Right lobe of liver (tissue), 6 donors: ENCODE measurements at regions not wholly inside any gene's neighbourhood (a gene's known extent, or its start where the extent isn't known, plus 50 kb on each side); places are given as distances from the start of the nearest gene placed in this dataset.

Experiments used
- ATAC-seq, 4 donors: fragments of 200-7000 bp; cut with Tn5 transposase; one replicate each; pipeline ENCODE4 v1.9.1; 2020; ENCODE audit warnings: mild to moderate bottlenecking in 4 of 4, moderate library complexity in 4 of 4
- DNase-seq, 3 donors: peaks; one replicate each; pipeline ENCODE4 v3.0.0-alpha.2; 2020
- H3K27ac ChIP-seq, 3 donors: fragments of 200-600 bp; one replicate each; pipeline ENCODE4 v1.8.0; 2022
- H3K27me3 ChIP-seq, 2 donors: fragments of 200-600 bp; one replicate each; pipeline ENCODE4 v1.8.0; 2022
- H3K36me3 ChIP-seq, 4 donors: fragments of 200-600 bp; sonication (generic) in 1 of 4; one replicate each; pipeline versions ENCODE4 v1.5.1 to v1.8.0; 2017 to 2022; ENCODE audit warnings: control low read depth in 1 of 4
- H3K4me1 ChIP-seq, 4 donors: fragments of 200-600 bp; sonication (generic) in 1 of 4; one replicate each; pipeline versions ENCODE4 v1.5.1 to v1.8.0; 2017 to 2022; ENCODE audit warnings: control low read depth in 1 of 4
- H3K4me3 ChIP-seq, 3 donors: fragments of 200-600 bp; one replicate each; pipeline ENCODE4 v1.8.0; 2022
- H3K9me3 ChIP-seq, 4 donors: fragments of 200-600 bp; sonication (generic) in 1 of 4; one replicate each; pipeline versions ENCODE4 v1.5.1 to v1.8.0; 2017 to 2022; ENCODE audit warnings: control low read depth in 1 of 4
- CTCF ChIP-seq, 4 donors: fragments of 200-600 bp in 3 of 4; fragments of 450-650 bp in 1 of 4; IDR thresholded peaks; one replicate each; pipeline versions ENCODE4 v1.5.1 to v1.8.0; 2016 to 2022; ENCODE audit warnings: antibody characterized with exemption in 4 of 4, mild to moderate bottlenecking in 2 of 4
- POLR2A ChIP-seq: fragments of 450-650 bp; IDR thresholded peaks from one replicate; pipeline ENCODE4 v1.6.1; 2017; ENCODE audit warnings: antibody characterized with exemption, mild to moderate bottlenecking
- WGBS: methylation state at CpG from one replicate; pipeline ENCODE4 v1.1.6; 2018; ENCODE audit warnings: low coverage, low lambda C conversion rate; ENCODE audit not compliant: insufficient coverage; ENCODE audit errors: missing lambda C conversion rate; 5-methylcytosine and 5-hydroxymethylcytosine counted together
- intact Hi-C, 2 donors: fragments of 100-400 bp; cut with DNase I; formaldehyde crosslinking; loops; one replicate each; pipeline versions ENCODE4 v1.11.2 to v1.14.1; 2022
- donor health status: DM: no; HTN: yes; CAD: no.
- donor health status: DM: no; HTN: no; CAD: no.
- donor health status: DM: no; HTN: no; CAD: no.
- donor health status: DM: no; HTN: yes; CAD: no.
- donor health status: DM: no; HTN: yes; CAD: no.

- no CpG with 5 or more reads among the region's 3 CpGs for WGBS
- Histone ChIP-seq H3K36me3 (no peaks in the 10 kb centered on the region), H3K27ac (no peak overlapping the region), H3K4me1 (no peaks in the 10 kb centered on the region), H3K9me3 (no peaks in the 10 kb centered on the region), H3K4me3 (no peak overlapping the region), H3K27me3 (no peaks in the 10 kb centered on the region)
- ATAC-seq (no peak), DNase-seq (no peak)
- intact Hi-C loops: no loop called here
- no peak for TF ChIP-seq POLR2A
These were observed 112.9 kb upstream of the TMEM18 start for GRCh38 chr2:790081-790480.

- intact Hi-C loops: no loop called here
- ATAC-seq (no peak), DNase-seq (no peak)
- no peak for TF ChIP-seq POLR2A
- TF ChIP-seq CTCF (IDR thresholded peaks at IDR 0.05): no peak
- 82% methylated on average over 2 of the region's 3 CpGs for WGBS
- H3K4me1 ChIP-seq: no peaks in the 10 kb centered on the region
- no peak overlapping the region for H3K4me3 ChIP-seq
- no peaks in the 10 kb centered on the region for H3K9me3 ChIP-seq
- H3K27ac ChIP-seq: no peak overlapping the region
- no peaks in the 10 kb centered on the region for H3K27me3 ChIP-seq
- H3K36me3 ChIP-seq: no peaks in the 10 kb centered on the region
These were observed 112.3 kb upstream of the TMEM18 start for GRCh38 chr2:789529-789928.

GRCh38 chr2:788227-789032 lies 111.2 kb upstream of the TMEM18 start:
- DNase-seq: no peak
- Histone ChIP-seq H3K9me3 (no peaks in the 10 kb centered on the region), H3K4me1 (no peaks in the 10 kb centered on the region), H3K36me3 (no peaks in the 10 kb centered on the region), H3K4me3 (no peak overlapping the region), H3K27ac (no peak overlapping the region), H3K27me3 (no peaks in the 10 kb centered on the region)
- WGBS: 68% methylated on average over 13 of the region's 17 CpGs
- no peak for TF ChIP-seq CTCF (IDR thresholded peaks at IDR 0.05)
- TF ChIP-seq POLR2A: no peak
- no peak for ATAC-seq
- intact Hi-C loops: no loop called here

- intact Hi-C loops: no loop called here
- no peak overlapping the region for H3K4me3 ChIP-seq
- no peaks in the 10 kb centered on the region for H3K36me3 ChIP-seq
- H3K27ac ChIP-seq: no peak overlapping the region
- no peaks in the 10 kb centered on the region for H3K27me3 ChIP-seq
- no peaks in the 10 kb centered on the region for H3K4me1 ChIP-seq
- H3K9me3 ChIP-seq: no peaks in the 10 kb centered on the region
- ATAC-seq (no peak), DNase-seq (no peak)
- no peak for TF ChIP-seq CTCF (IDR thresholded peaks at IDR 0.05)
- no peak for TF ChIP-seq POLR2A
These were observed 107.5 kb upstream of the TMEM18 start for GRCh38 chr2:784753-785152.

- no peak overlapping the region for H3K4me3 ChIP-seq
- ATAC-seq (no peak), DNase-seq (no peak)
- H3K4me1 ChIP-seq: no peaks in the 10 kb centered on the region
- no peaks in the 10 kb centered on the region for H3K36me3 ChIP-seq
- WGBS: 64% methylated on average over 3 of the region's 8 CpGs
- intact Hi-C loops: no loop called here
- no peaks in the 10 kb centered on the region for H3K27me3 ChIP-seq
- H3K27ac ChIP-seq: no peak overlapping the region
- H3K9me3 ChIP-seq: no peaks in the 10 kb centered on the region
- TF ChIP-seq CTCF (IDR thresholded peaks at IDR 0.05) (no peak), POLR2A (no peak)
These were observed 103.4 kb upstream of the TMEM18 start for GRCh38 chr2:780581-780980.
